ENCODE measurements at regions not wholly inside any gene's neighbourhood (a gene's known extent, or its start where the extent isn't known, plus 50 kb on each side); places are given as distances from the start of the nearest gene placed in this dataset.

GRCh38 chr1:83033682-83034081, 965.2 kb downstream of the TTLL7 start:
- intact Hi-C loops (cut with DNase I) = no loop called here
- no peak overlapping the region for H3K4me3 ChIP-seq
- no peak overlapping the region for H3K27ac ChIP-seq
- no peaks in the 10 kb centered on the region for H3K27me3 ChIP-seq
- no peaks in the 10 kb centered on the region for H3K4me1 ChIP-seq (replicated peaks in 1 of 2)
- DNase-seq = no peak
- H3K9me3 ChIP-seq (replicated peaks in 1 of 3) = no peaks in the 10 kb centered on the region
- no peaks in the 10 kb centered on the region for H3K36me3 ChIP-seq (replicated peaks in 1 of 2)
- TF ChIP-seq CTCF (IDR thresholded peaks at IDR 0.05) (no peak), POLR2A (IDR thresholded peaks at IDR 0.05) (no peak)

GRCh38 chr1:83029916-83030315, 969.0 kb downstream of the TTLL7 start:
- H3K27me3 ChIP-seq = no peaks in the 10 kb centered on the region
- intact Hi-C loops (cut with DNase I) = no loop called here
- no peaks in the 10 kb centered on the region for H3K36me3 ChIP-seq (replicated peaks in 1 of 2)
- TF ChIP-seq CTCF (IDR thresholded peaks at IDR 0.05) (no peak), POLR2A (IDR thresholded peaks at IDR 0.05) (no peak)
- H3K27ac ChIP-seq = no peak overlapping the region
- no peak for DNase-seq
- H3K4me1 ChIP-seq (replicated peaks in 1 of 2) = no peaks in the 10 kb centered on the region
- H3K9me3 ChIP-seq (replicated peaks in 1 of 3) = no peaks in the 10 kb centered on the region
- no peak overlapping the region for H3K4me3 ChIP-seq

GRCh38 chr1:83029050-83029449, 969.9 kb downstream of the TTLL7 start:
- no peak overlapping the region for H3K4me3 ChIP-seq
- 82 to 97% (median 87%) methylated on average over 3 of the region's 3 CpGs for WGBS, 4 donors
- DNase-seq = no peak
- H3K4me1 ChIP-seq (replicated peaks in 1 of 2) = no peaks in the 10 kb centered on the region
- no peak overlapping the region for H3K27ac ChIP-seq
- H3K36me3 ChIP-seq (replicated peaks in 1 of 2) = no peaks in the 10 kb centered on the region
- no peaks in the 10 kb centered on the region for H3K9me3 ChIP-seq (replicated peaks in 1 of 3)
- intact Hi-C loops (cut with DNase I) = no loop called here
- no peak for TF ChIP-seq POLR2A (IDR thresholded peaks at IDR 0.05)
- TF ChIP-seq CTCF (IDR thresholded peaks at IDR 0.05) = no peak
- H3K27me3 ChIP-seq = no peaks in the 10 kb centered on the region

- H3K27me3 ChIP-seq = no peaks in the 10 kb centered on the region
- DNase-seq = no peak
- no peaks in the 10 kb centered on the region for H3K4me1 ChIP-seq (replicated peaks in 1 of 2)
- intact Hi-C loops (cut with DNase I) = no loop called here
- no peak overlapping the region for H3K27ac ChIP-seq
- no peaks in the 10 kb centered on the region for H3K36me3 ChIP-seq (replicated peaks in 1 of 2)
- TF ChIP-seq CTCF (IDR thresholded peaks at IDR 0.05) (no peak), POLR2A (IDR thresholded peaks at IDR 0.05) (no peak)
- H3K4me3 ChIP-seq = no peak overlapping the region
- H3K9me3 ChIP-seq (replicated peaks in 1 of 3) = no peaks in the 10 kb centered on the region
These were observed 970.5 kb downstream of the TTLL7 start for GRCh38 chr1:83028467-83028866.

All from adrenal gland (tissue), 9 donors.